A549 (cell line): ENCODE measurements at regions not wholly inside any gene's neighbourhood (a gene's known extent, or its start where the extent isn't known, plus 50 kb on each side); places are given as distances from the start of the nearest gene placed in this dataset.

Experiments
- ATAC-seq, 2 experiments: fragments of 200-7000 bp in 1 of 2; fragments of >200 bp in 1 of 2; cut with Nextera tagmentation in 1 of 2; cut with Tn5 transposase in 1 of 2; 3 replicates each; pipeline versions ENCODE4 v1.8.0 to v1.9.1; 2018 to 2020; ENCODE audit warnings: mild to moderate bottlenecking in 1 of 2, moderate library complexity in 1 of 2
- CTCF ChIA-PET: fragments of 300-600 bp; sonication (Branson Sonifier 250); formaldehyde crosslinking; extraction: SDS; loops from one replicate; lab custom pipeline; 2021; ENCODE audit warnings: antibody characterized with exemption, inconsistent platforms; lab: Yijun Ruan, JAX
- POLR2A ChIA-PET: fragments of 350-600 bp; formaldehyde crosslinking; extraction: SDS; loops from one replicate; lab custom pipeline; 2021; ENCODE audit warnings: antibody characterized with exemption, inconsistent platforms; lab: Yijun Ruan, JAX
- DNase-seq, 2 experiments: peaks; one replicate each; pipeline versions ENCODE4 v3.0.0 to v3.0.0-alpha.2; 2011 to 2016; ENCODE audit warnings: low read depth in 1 of 2, low spot score in 1 of 2
- FAIRE-seq: peaks from 2 replicates; lab custom pipeline; 2011; peaks lifted over from hg19 to GRCh38; lab: Jason Lieb, UNC
- H3K27ac ChIP-seq, 2 experiments: fragments of >200 bp; sonication (Bioruptor Twin); formaldehyde crosslinking; 3 replicates each; pipeline ENCODE4 v1.5.1; 2016 to 2017
- H3K4me1 ChIP-seq: fragments of >200 bp; sonication (Bioruptor Twin); formaldehyde crosslinking; 3 replicates; pipeline ENCODE4 v1.6.1; 2016
- H3K4me2 ChIP-seq: fragments of >200 bp; sonication (Bioruptor Twin); formaldehyde crosslinking; 3 replicates; pipeline ENCODE4 v1.6.1; 2016
- H3K4me3 ChIP-seq: fragments of >200 bp; sonication (Bioruptor Twin); formaldehyde crosslinking; 3 replicates; pipeline ENCODE4 v1.5.1; 2016
- H3K9me3 ChIP-seq: fragments of >200 bp; sonication (Bioruptor Twin); formaldehyde crosslinking; 3 replicates; pipeline ENCODE4 v1.6.1; 2016
- BCL3 ChIP-seq: fragments of >200 bp; sonication (Bioruptor Twin); formaldehyde crosslinking; IDR thresholded peaks from 3 replicates; pipeline ENCODE4 v1.6.1; 2016
- CTCF ChIP-seq: fragments of >200 bp; sonication (Bioruptor Twin); formaldehyde crosslinking; IDR thresholded peaks from 3 replicates; pipeline ENCODE4 v1.5.1; 2016
- EHF ChIP-seq: fragments of 250-450 bp; sonication (Bioruptor Pico); IDR thresholded peaks from 2 replicates; pipeline ENCODE4 v1.5.0; 2020; ENCODE audit warnings: mild to moderate bottlenecking
- ELK1 ChIP-seq: fragments of 150-350 bp; IDR thresholded peaks from 2 replicates; pipeline ENCODE4 v1.6.1; 2014; ENCODE audit warnings: low read depth, mild to moderate bottlenecking, low read length
- HDAC2 ChIP-seq: fragments of 200-600 bp; sonication (generic); IDR thresholded peaks from 2 replicates; pipeline ENCODE4 v1.6.1; 2016
- HES2 ChIP-seq: fragments of >200 bp; sonication (Bioruptor Twin); formaldehyde crosslinking; IDR thresholded peaks from 2 replicates; pipeline ENCODE4 v1.6.1; 2016
- HMGXB4 ChIP-seq: fragments of 250-450 bp; sonication (Bioruptor Pico); IDR thresholded peaks from 2 replicates; pipeline ENCODE4 v1.5.0; 2021; ENCODE audit warnings: mild to moderate bottlenecking, moderate library complexity, borderline replicate concordance
- MAFK ChIP-seq: fragments of 450-650 bp; IDR thresholded peaks from 2 replicates; pipeline ENCODE4 v1.6.1; 2014; ENCODE audit not compliant: partially characterized antibody
- MAZ ChIP-seq: fragments of 150-350 bp; IDR thresholded peaks from 2 replicates; pipeline ENCODE4 v1.6.1; 2014; ENCODE audit warnings: antibody characterized with exemption, low read depth, low read length, borderline replicate concordance
- PBX3 ChIP-seq: IDR thresholded peaks from 2 replicates; pipeline ENCODE4 v1.6.1; 2012
- SMC3 ChIP-seq: fragments of >200 bp; sonication (Bioruptor Twin); formaldehyde crosslinking; IDR thresholded peaks from 3 replicates; pipeline ENCODE4 v1.6.1; 2018; ENCODE audit warnings: inconsistent platforms
- TP53 ChIP-seq: fragments of 250-450 bp; sonication (Bioruptor Pico); IDR thresholded peaks from 2 replicates; pipeline ENCODE4 v1.5.0; 2021; ENCODE audit warnings: mild to moderate bottlenecking, moderate library complexity
- WGBS: methylation state at CpG from one replicate; pipeline ENCODE4 v1.1.6; 2017; ENCODE audit errors: missing lambda C conversion rate; 5-methylcytosine and 5-hydroxymethylcytosine counted together

- Histone ChIP-seq H3K9me3 (no peaks in the 10 kb centered on the region), H3K4me3 (no peak overlapping the region), H3K4me1 (no peaks in the 10 kb centered on the region), H3K4me2 (no peak overlapping the region), H3K27ac (no peak overlapping the region)
- 6% methylated on average over 1 of the region's 1 CpG for WGBS
- ATAC-seq (no peak), DNase-seq (no peak), FAIRE-seq (no peak)
- ChIA-PET CTCF (no interaction called here), POLR2A (no interaction called here)
- TF ChIP-seq PBX3, result no peak
- no peak for TF ChIP-seq CTCF
- TF ChIP-seq EHF (CRISPR knock-in tag), result no peak
- no peak for TF ChIP-seq SMC3
- TF ChIP-seq HDAC2, result no peak
- no peak for TF ChIP-seq BCL3
- no peak for TF ChIP-seq HES2
Observed at GRCh38 chr9:107079589-107079988, 203.5 kb upstream of the RAD23B start.

- POLR2A ChIA-PET, result no interaction called here
- DNase-seq, result no peak
- ATAC-seq, result no peak
- Histone ChIP-seq H3K9me3 (no peaks in the 10 kb centered on the region), H3K4me3 (no peak overlapping the region), H3K4me1 (no peaks in the 10 kb centered on the region), H3K4me2 (no peak overlapping the region), H3K27ac (no peak overlapping the region)
- CTCF ChIA-PET, result interaction anchor here (1.3 kb wide), 1 partner anchor 32 kb away, joined by 3 read pairs; no protein-coding TSS in a partner anchor
- no peak for TF ChIP-seq ELK1
- TF ChIP-seq HMGXB4, result no peak
- TF ChIP-seq TP53, result no peak
- TF ChIP-seq MAZ, result no peak
- 23% methylated on average over 3 of the region's 3 CpGs for WGBS
- no peak for FAIRE-seq
Observed at GRCh38 chr9:107080130-107080529, 202.9 kb upstream of the RAD23B start.

- TF ChIP-seq MAFK (peak; percentile 84), PBX3 (no peak)
- no peak for ATAC-seq
- Histone ChIP-seq H3K4me2 (no peak overlapping the region), H3K9me3 (no peaks in the 10 kb centered on the region), H3K27ac (no peak overlapping the region), H3K4me1 (no peaks in the 10 kb centered on the region), H3K4me3 (no peak overlapping the region)
- POLR2A ChIA-PET, result no interaction called here
- FAIRE-seq, result no peak
- DNase-seq, result no peak
- CTCF ChIA-PET, result no interaction called here
- WGBS, result 3% methylated on average over 2 of the region's 2 CpGs
Observed at GRCh38 chr9:107086460-107086859, 196.6 kb upstream of the RAD23B start.
